GM18505 (cell line): ENCODE measurements at regions not wholly inside any gene's neighbourhood (a gene's known extent, or its start where the extent isn't known, plus 50 kb on each side); places are given as distances from the start of the nearest gene placed in this dataset.

Source experiments
- ATAC-seq: cut with Tn5 transposase; IDR thresholded peaks from one replicate; pipeline ENCODE4 v1.9.1; 2021; ENCODE audit not compliant: unreplicated experiment
- POLR2A ChIP-seq: IDR thresholded peaks from 4 replicates; pipeline ENCODE4 v1.6.1; 2011; ENCODE audit warnings: borderline replicate concordance; ENCODE audit not compliant: insufficient read depth, insufficient read length; ENCODE audit errors: extremely low read depth

DNA sequence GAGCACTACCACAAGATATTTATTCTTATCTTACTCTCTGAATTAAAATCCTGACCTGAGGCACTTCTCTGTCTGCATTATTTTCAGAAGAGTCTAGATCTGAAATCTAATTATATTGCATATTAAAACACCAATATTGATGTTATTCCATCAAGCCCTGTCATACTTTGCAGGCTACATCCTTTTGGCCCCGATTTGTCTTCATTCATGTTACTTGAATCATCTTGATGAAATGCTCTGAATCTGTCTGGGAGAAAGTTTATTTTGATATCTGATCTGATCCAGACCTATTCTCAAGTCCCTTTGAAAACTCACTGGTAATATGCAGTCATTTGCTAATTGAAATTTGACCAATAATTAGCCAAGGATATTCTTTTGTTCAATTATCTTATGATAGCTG is 79.9 kb downstream of the BBS10 start:
- ATAC-seq = no peak
- no peak for TF ChIP-seq POLR2A

DNA sequence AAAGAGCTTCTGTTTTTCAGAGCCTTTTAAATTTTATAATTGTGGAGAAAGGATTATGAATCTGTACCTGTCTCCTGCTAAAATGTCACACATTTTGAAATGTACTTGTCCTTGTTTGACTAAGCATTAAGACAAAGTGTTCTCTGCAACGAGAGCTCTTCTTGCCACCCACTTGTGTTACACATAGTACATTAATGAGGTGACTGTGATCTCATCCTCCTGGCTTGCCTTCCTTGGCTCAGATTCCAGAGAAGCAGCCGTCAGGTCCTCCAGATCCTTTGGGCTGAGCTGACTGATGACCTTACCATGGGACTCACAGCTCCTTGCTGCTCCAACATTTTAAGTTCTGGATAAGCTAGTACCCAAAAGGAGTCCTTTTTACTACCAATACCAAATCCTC is 81.4 kb downstream of the BBS10 start:
- ATAC-seq = no peak

DNA sequence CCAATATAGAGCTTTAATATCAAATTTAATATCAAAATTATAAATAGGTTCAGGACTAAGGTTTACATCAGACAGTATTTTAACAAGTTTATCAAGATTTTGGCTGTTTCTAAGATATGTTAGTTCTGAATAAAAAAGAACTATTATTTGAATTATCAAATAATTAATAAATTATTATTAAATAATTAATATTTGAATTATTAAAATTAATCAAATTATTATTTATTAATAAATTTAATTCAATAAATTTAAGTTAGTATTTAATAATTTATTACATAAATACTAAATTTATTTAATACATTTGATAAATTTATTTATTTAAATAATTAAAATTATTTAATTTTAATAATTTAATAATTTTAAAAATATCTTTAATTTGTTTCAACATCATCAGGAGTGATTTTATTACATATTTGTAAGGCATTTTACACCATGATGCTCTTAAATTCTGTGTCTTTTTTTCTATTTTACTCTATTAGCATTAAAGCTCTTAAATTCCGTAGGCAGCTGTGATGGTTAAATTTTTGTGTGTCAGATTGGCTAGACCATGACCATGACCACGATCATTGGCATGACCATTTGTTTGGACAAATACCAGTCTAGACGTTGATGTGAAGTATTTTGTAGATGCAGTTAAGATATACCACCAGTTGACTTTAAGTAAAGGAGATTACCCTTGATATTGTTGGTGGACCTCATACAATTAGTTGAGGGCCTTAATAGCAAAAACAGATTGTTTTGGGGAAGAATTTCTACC is 82.6 kb downstream of the BBS10 start:
- no peak for ATAC-seq
- no peak for TF ChIP-seq POLR2A

More for the DNA sequence above, 81.4 kb downstream of the BBS10 start:
- no peak for TF ChIP-seq POLR2A

DNA sequence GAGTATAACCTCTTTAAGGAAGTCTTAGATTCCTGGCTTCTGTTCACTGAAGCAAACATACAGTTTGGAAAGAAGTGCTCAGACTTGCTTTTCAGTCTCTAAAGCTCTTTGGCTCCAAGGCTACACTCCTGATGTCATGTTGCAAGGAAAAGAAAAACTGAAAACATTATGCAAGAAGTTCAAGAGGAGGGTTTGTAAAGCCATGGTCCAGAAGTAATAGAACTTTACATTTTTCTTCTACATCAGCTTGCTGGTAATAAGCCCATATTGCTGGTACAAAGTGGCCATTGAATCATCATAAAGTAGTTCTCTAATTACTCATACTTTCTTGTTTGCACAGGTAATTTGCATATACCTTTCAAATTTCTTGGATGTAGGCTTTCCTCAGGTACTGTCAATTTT is 83.6 kb downstream of the BBS10 start:
- TF ChIP-seq POLR2A = no peak
- ATAC-seq = no peak

DNA sequence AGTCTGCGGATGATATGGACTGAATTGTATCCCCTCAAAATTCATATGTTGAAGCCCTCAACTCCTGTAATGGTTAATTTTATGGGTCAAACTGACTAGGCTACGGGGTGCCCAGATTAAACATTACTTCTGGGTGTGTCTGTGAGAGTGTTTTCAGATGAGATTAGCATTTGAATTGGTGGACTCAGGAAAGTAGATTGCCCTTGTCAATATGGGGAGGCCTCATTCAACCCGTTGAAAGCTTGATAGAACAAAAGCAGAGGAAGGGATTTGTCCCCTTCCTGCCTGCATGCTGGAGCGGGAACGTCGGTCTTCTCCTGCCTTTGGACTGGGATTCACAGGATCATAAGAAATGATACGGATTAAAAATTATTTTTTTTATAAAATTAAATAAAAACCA is 84.5 kb downstream of the BBS10 start:
- no peak for ATAC-seq

DNA sequence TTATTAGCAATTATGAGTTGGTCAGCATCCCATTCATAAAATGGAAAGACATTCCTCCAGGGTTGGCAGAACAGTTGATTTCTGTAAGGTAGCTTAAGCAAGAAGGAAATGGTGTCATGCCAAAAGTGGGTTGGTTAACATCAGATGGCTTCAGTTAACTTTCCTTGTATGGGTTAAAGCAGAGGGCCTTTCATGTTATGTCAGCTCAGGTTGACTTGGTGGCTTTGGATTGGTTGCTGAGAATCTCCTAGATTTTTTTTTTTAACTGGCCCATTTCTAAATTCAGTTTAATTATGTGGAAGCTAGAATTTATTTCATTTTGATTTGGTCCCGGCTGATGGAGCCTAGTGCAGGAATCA is 87.8 kb downstream of the BBS10 start:
- no peak for TF ChIP-seq POLR2A
- ATAC-seq = no peak

More for the DNA sequence above, 84.5 kb downstream of the BBS10 start:
- no peak for TF ChIP-seq POLR2A

DNA sequence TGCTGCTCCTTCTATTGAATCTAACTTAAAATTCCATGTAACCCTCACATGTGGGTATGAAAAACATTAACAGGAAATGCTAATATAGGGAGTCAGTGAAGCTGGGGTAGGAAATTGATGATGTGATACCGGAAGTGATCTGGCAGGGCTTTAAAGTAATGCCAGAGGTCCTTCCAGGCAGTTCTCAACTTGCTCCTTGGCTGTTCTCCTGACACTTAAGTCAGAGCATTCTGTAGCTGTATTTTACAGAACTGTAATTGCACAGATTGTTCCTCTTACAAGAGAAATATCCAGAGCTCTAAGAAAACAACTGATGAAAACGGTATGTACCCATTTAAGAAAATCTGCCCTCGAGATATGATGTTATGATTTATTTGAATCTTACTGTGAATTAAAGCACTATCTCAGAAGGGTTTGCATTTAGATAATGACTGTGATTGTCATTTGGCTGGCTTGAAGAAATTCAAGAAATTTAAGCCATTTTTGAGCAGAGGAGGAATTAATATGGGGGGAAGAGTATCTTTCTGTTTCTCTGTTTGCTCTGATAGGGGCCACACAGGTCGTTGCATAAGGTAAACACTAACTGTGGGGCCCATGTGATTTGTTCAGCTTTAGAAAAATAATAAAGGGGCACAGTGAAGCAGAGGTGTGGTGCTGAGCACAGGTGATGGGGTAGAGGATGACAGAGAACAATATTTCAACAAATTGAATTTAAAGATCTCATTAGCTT is 88.4 kb downstream of the BBS10 start:
- no peak for ATAC-seq

DNA sequence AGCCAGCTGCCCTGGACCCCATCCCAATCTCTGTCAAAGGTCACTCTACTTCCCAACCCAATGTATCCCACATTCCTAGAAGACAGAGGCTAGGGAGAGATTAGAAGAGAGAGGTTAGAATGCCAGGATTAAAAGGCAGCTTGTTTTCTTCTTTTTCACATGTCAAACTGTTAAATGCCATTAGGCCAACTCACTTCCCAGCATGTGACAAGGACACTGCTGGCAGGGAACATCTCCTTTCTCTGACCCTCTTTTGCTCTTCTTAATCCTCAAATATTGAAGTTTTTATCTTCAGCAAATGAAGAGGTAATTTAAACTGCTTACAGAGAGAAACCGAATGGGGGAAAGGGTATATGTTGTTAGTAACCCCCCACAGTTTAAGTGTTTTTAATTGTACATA is 89.1 kb downstream of the BBS10 start:
- no peak for ATAC-seq
- TF ChIP-seq POLR2A = no peak

More for the DNA sequence above, 88.4 kb downstream of the BBS10 start:
- TF ChIP-seq POLR2A = no peak

DNA sequence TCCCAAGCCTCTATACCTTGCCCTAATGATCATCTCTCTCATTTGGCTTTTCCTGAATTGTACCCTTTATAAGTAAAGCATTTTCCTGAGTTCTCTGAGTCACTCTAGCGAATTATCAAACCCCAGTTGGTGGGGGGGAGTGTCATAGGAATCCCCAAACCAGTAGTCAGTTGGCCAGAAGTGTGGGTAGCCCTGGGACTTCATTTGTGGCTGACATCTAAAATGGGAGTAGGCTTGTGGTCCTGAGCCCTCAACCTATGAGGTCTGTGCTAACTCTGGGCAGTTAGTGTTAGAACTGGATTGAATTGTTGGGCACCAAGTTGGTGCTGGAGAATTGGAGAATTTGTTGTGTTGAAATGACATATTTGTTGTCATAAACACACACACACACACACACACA is 91.3 kb downstream of the BBS10 start:
- TF ChIP-seq POLR2A = no peak
- no peak for ATAC-seq

DNA sequence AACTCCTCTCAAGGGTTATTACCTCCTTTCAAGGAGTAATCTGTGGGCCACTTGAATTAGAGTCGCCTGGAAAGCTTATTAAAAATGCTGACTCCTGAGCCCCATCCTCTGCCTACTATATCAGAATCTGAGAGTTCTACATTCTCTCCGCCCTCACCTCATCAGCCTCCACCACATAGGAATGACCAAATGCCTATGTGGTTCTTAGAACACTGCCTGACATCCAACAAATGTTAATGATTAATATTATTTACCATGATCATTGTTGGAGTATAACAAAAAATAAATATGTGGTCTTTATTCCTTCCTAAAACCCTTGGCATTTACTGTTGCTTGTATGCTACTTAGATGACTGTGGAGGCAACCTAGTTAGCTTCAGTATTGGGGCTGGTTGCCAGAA is 91.9 kb downstream of the BBS10 start:
- ATAC-seq = no peak
- TF ChIP-seq POLR2A = no peak

DNA sequence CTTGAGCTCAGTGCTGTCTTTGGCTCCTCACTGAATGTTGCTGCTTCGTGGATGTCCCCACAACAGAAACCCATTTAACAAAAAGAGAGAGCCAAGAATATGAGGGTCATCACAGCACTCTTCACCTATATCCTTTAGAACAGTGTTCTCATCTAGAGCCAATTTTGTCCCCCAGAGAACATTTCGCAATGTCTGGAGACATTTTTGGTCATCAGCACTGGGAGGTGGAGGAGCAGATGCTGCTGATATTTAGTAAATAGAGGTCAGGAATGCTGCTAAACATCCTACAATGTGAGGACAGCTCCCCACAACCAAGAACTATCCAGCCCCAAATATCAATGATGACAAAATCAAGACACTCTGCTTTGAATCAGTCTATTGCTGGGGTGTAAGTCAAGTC is 92.5 kb downstream of the BBS10 start:
- ATAC-seq = no peak
- TF ChIP-seq POLR2A = no peak

DNA sequence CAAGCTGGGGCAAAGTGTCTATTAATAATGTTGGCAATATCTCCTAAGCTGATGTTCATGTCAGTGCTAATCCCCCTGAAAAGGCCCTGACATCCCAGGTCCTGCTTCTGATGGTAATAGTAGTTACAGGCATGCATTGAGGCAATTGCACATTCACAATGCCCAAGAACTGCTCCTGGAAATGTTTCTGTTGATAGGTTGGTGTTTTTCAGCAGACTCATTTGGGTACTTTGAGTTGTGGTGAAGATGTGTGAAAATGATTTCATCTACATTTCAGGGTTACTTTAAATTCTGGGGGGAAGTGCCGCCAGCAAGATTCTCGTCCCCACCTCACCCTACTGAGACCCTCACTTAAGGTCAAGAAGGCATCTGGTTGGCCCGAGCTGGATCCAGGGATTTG is 92.9 kb downstream of the BBS10 start:
- no peak for TF ChIP-seq POLR2A
- no peak for ATAC-seq

DNA sequence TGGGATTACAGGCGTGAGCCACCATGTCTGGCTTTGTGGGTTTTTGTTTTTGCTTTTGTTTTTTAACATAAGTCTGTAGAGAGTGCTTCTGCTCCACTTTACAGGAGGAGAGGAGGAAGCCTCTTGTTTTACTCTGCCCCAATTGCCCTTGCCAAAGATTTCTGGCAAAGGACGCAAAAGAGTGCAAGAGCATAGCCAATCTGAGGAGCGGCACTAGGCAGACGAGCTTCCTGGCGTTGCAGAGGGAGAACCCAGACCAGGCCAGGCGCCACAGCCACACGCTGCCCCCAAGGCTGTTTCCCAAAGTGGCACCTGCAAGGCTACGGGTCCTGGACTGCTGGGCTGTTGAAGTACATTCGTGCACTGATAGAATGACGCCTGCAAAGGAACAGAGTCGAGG is 96.2 kb downstream of the BBS10 start:
- no peak for ATAC-seq
- no peak for TF ChIP-seq POLR2A

DNA sequence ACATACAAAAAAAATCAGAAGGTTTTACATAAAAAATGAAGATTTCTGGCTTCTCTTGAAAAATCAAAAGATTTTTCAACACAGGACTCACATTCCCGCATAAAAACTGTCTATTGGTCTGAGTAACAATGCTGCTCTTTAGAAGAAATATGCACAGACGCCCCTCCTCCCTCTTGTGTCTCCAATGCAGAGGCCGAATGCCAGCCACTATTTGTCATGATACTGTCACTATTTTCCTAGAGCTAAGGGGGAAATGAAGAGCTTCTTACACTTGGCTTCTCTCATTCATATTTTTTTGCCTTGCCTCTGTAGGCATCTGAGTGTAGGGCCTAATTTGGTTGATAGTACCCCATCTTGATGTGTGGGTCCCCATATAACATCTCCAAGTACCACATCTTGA is 98.0 kb downstream of the BBS10 start:
- no peak for ATAC-seq
- no peak for TF ChIP-seq POLR2A
